IMR-90 (cell line): ENCODE measurements at regions not wholly inside any gene's neighbourhood (a gene's known extent, or its start where the extent isn't known, plus 50 kb on each side); places are given as distances from the start of the nearest gene placed in this dataset.
"Not testable (repeated sequence)": the region's sequence is repeated elsewhere in the genome, so short reads cannot be mapped to it uniquely, and the experiment has no call there.

Experiments
- RCOR1 ChIP-seq: IDR thresholded peaks from 2 replicates; pipeline ENCODE4 v1.6.1; 2012; ENCODE audit warnings: mild to moderate bottlenecking, low read length, improper control_type of control experiment; ENCODE audit not compliant: insufficient replicate concordance
- TF ChIP-seq, protein P1 (sequence below): conservative IDR thresholded peaks from 2 replicates; pipeline ENCODE4 v1.5.1; 2012; ENCODE audit warnings: mild to moderate bottlenecking, low read depth, low read length, improper control_type of control experiment

DNA sequence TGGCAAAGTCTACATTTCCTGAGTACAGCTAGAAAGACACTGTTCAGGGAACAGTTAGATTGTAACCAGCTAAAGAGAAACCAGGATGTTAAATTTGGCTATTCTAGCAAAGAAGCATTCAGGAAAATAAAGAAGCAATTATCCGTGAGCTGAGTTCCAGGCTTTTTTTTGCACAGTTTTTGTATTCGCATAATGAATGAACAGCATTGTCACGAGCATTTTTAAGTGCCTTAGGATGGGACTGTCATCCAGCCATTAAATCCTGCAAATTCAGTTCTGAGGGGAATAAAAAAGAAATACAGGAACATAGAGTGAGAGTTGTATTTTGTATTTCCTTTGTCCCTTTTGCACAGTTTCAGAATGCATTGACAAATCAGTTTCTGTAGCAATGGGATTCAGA is 1302.2 kb downstream of the CDH12 start:
- TF ChIP-seq, protein P1, sequence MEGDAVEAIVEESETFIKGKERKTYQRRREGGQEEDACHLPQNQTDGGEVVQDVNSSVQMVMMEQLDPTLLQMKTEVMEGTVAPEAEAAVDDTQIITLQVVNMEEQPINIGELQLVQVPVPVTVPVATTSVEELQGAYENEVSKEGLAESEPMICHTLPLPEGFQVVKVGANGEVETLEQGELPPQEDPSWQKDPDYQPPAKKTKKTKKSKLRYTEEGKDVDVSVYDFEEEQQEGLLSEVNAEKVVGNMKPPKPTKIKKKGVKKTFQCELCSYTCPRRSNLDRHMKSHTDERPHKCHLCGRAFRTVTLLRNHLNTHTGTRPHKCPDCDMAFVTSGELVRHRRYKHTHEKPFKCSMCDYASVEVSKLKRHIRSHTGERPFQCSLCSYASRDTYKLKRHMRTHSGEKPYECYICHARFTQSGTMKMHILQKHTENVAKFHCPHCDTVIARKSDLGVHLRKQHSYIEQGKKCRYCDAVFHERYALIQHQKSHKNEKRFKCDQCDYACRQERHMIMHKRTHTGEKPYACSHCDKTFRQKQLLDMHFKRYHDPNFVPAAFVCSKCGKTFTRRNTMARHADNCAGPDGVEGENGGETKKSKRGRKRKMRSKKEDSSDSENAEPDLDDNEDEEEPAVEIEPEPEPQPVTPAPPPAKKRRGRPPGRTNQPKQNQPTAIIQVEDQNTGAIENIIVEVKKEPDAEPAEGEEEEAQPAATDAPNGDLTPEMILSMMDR = not testable (repeated sequence)
- not testable (repeated sequence) for TF ChIP-seq RCOR1
